ENCODE measurements at regions not wholly inside any gene's neighbourhood (a gene's known extent, or its start where the extent isn't known, plus 50 kb on each side); places are given as distances from the start of the nearest gene placed in this dataset.

- H3K4me3 Mint-ChIP-seq: no peak overlapping the region
- no peak overlapping the region for H3K27ac ChIP-seq (ENCODE audit: low read depth, low read length)
- ATAC-seq: no peak
Measured at GRCh38 chr5:71961786-71962185, 145.5 kb upstream of the MAP1B start.

GRCh38 chr5:71969460-71969859 is 137.8 kb upstream of the MAP1B start:
- intact Hi-C loops (cut with micrococcal nuclease): no loop called here
- Mint-ChIP-seq H3K27me3 (peaks cover 3 to 19% (median 18%) of the 10 kb centered on the region in 5 donors), H3K36me3 (no peaks in the 10 kb centered on the region), H3K4me3 (no peak overlapping the region), H3K4me1 (no peaks in the 10 kb centered on the region), H3K9me3 (peaks cover 0 to 6% (median 0%) of the 10 kb centered on the region in 11 donors), H3K27ac (no peak overlapping the region)
- DNase-seq (no peak), ATAC-seq (no peak)
- no peak overlapping the region for H3K27ac ChIP-seq (ENCODE audit: low read depth, low read length)
- H3K4me3 ChIP-seq (ENCODE audit: low read length): no peak overlapping the region
- ChIA-PET CTCF (no interaction called here), POLR2A (no interaction called here)
- H3K9me3 ChIP-seq (ENCODE audit: control insufficient read depth in 2 of 3, low read length in 3 of 3): no peaks in the 10 kb centered on the region
- no peaks in the 10 kb centered on the region for H3K27me3 ChIP-seq (ENCODE audit: control insufficient read depth in 2 of 2, insufficient read depth in 2 of 2, low read length in 2 of 2)
- H3K36me3 ChIP-seq (ENCODE audit: control insufficient read depth in 2 of 3, insufficient read depth in 3 of 3, low read length in 3 of 3): no peaks in the 10 kb centered on the region
- no peaks in the 10 kb centered on the region for H3K4me1 ChIP-seq (ENCODE audit: control insufficient read depth in 2 of 2, insufficient read depth in 2 of 2, low read length in 2 of 2)

More at GRCh38 chr5:71961786-71962185, 145.5 kb upstream of the MAP1B start:
- Mint-ChIP-seq H3K4me1 (no peaks in the 10 kb centered on the region), H3K27ac (no peak overlapping the region), H3K27me3 (peaks cover 0 to 12% (median 5%) of the 10 kb centered on the region in 5 donors), H3K36me3 (no peaks in the 10 kb centered on the region), H3K9me3 (peaks cover 0 to 8% (median 0%) of the 10 kb centered on the region in 11 donors)
- intact Hi-C loops (cut with micrococcal nuclease): no loop called here
- H3K27me3 ChIP-seq (ENCODE audit: control insufficient read depth in 2 of 2, insufficient read depth in 2 of 2, low read length in 2 of 2): no peaks in the 10 kb centered on the region
- CTCF ChIA-PET: no interaction called here
- DNase-seq: no peak
- no peaks in the 10 kb centered on the region for H3K36me3 ChIP-seq (ENCODE audit: control insufficient read depth in 2 of 3, insufficient read depth in 3 of 3, low read length in 3 of 3)
- POLR2A ChIA-PET: no interaction called here
- H3K4me1 ChIP-seq (ENCODE audit: control insufficient read depth in 2 of 2, insufficient read depth in 2 of 2, low read length in 2 of 2): no peaks in the 10 kb centered on the region
- no peak overlapping the region for H3K4me3 ChIP-seq (ENCODE audit: low read length)
- no peaks in the 10 kb centered on the region for H3K9me3 ChIP-seq (ENCODE audit: control insufficient read depth in 2 of 3, low read length in 3 of 3)

GRCh38 chr5:71971862-71972261 is 135.4 kb upstream of the MAP1B start:
- ChIA-PET POLR2A (no interaction called here), CTCF (no interaction called here)
- Mint-ChIP-seq H3K4me3 (no peak overlapping the region), H3K9me3 (peaks cover 0 to 6% (median 0%) of the 10 kb centered on the region in 11 donors), H3K4me1 (no peaks in the 10 kb centered on the region), H3K27ac (no peak overlapping the region), H3K27me3 (peaks cover 3 to 21% (median 15%) of the 10 kb centered on the region in 5 donors), H3K36me3 (no peaks in the 10 kb centered on the region)
- Histone ChIP-seq H3K36me3 (ENCODE audit: control insufficient read depth in 2 of 3, insufficient read depth in 3 of 3, low read length in 3 of 3) (no peaks in the 10 kb centered on the region), H3K4me1 (ENCODE audit: control insufficient read depth in 2 of 2, insufficient read depth in 2 of 2, low read length in 2 of 2) (no peaks in the 10 kb centered on the region), H3K4me3 (ENCODE audit: low read length) (no peak overlapping the region), H3K27ac (ENCODE audit: low read depth, low read length) (no peak overlapping the region), H3K9me3 (ENCODE audit: control insufficient read depth in 2 of 3, low read length in 3 of 3) (no peaks in the 10 kb centered on the region), H3K27me3 (ENCODE audit: control insufficient read depth in 2 of 2, insufficient read depth in 2 of 2, low read length in 2 of 2) (no peaks in the 10 kb centered on the region)
- no peak for ATAC-seq
- intact Hi-C loops (cut with micrococcal nuclease): no loop called here
- no peak for DNase-seq

GRCh38 chr5:71972777-71973473 is 134.3 kb upstream of the MAP1B start:
- no peak for ATAC-seq
- Mint-ChIP-seq H3K27ac (no peak overlapping the region), H3K9me3 (peaks cover 0 to 8% (median 0%) of the 10 kb centered on the region in 11 donors), H3K27me3 (peaks cover 3 to 21% (median 13%) of the 10 kb centered on the region in 5 donors), H3K4me1 (no peaks in the 10 kb centered on the region), H3K36me3 (no peaks in the 10 kb centered on the region), H3K4me3 (no peak overlapping the region)
- no peak for DNase-seq
- H3K27me3 ChIP-seq (ENCODE audit: control insufficient read depth in 2 of 2, insufficient read depth in 2 of 2, low read length in 2 of 2): no peaks in the 10 kb centered on the region
- intact Hi-C loops (cut with micrococcal nuclease): no loop called here
- no peaks in the 10 kb centered on the region for H3K36me3 ChIP-seq (ENCODE audit: control insufficient read depth in 2 of 3, insufficient read depth in 3 of 3, low read length in 3 of 3)
- no peaks in the 10 kb centered on the region for H3K4me1 ChIP-seq (ENCODE audit: control insufficient read depth in 2 of 2, insufficient read depth in 2 of 2, low read length in 2 of 2)
- H3K9me3 ChIP-seq (ENCODE audit: control insufficient read depth in 2 of 3, low read length in 3 of 3): no peaks in the 10 kb centered on the region
- no peak overlapping the region for H3K4me3 ChIP-seq (ENCODE audit: low read length)
- H3K27ac ChIP-seq (ENCODE audit: low read depth, low read length): no peak overlapping the region
- ChIA-PET CTCF (no interaction called here), POLR2A (no interaction called here)

- no peaks in the 10 kb centered on the region for H3K36me3 ChIP-seq (ENCODE audit: control insufficient read depth in 2 of 3, insufficient read depth in 3 of 3, low read length in 3 of 3)
- POLR2A ChIA-PET: no interaction called here
Measured at GRCh38 chr5:71973563-71973962, 133.7 kb upstream of the MAP1B start.

GRCh38 chr5:71974165-71974564 is 133.1 kb upstream of the MAP1B start:
- no peak overlapping the region for H3K27ac Mint-ChIP-seq
- no peaks in the 10 kb centered on the region for H3K4me1 ChIP-seq (ENCODE audit: control insufficient read depth in 2 of 2, insufficient read depth in 2 of 2, low read length in 2 of 2)
- ChIA-PET POLR2A (no interaction called here), CTCF (no interaction called here)
- no peak for ATAC-seq
- intact Hi-C loops (cut with micrococcal nuclease): no loop called here
- H3K9me3 Mint-ChIP-seq: peaks cover 0 to 8% (median 0%) of the 10 kb centered on the region in 11 donors
- no peaks in the 10 kb centered on the region for H3K4me1 Mint-ChIP-seq
- H3K4me3 Mint-ChIP-seq: no peak overlapping the region
- H3K36me3 Mint-ChIP-seq: no peaks in the 10 kb centered on the region
- no peak for DNase-seq
- peaks cover 3 to 12% (median 5%) of the 10 kb centered on the region in 5 donors for H3K27me3 Mint-ChIP-seq
- no peaks in the 10 kb centered on the region for H3K27me3 ChIP-seq (ENCODE audit: control insufficient read depth in 2 of 2, insufficient read depth in 2 of 2, low read length in 2 of 2)
- H3K36me3 ChIP-seq (ENCODE audit: control insufficient read depth in 2 of 3, insufficient read depth in 3 of 3, low read length in 3 of 3): no peaks in the 10 kb centered on the region
- no peak overlapping the region for H3K27ac ChIP-seq (ENCODE audit: low read depth, low read length)
- H3K9me3 ChIP-seq (ENCODE audit: control insufficient read depth in 2 of 3, low read length in 3 of 3): no peaks in the 10 kb centered on the region
- no peak overlapping the region for H3K4me3 ChIP-seq (ENCODE audit: low read length)

More at GRCh38 chr5:71973563-71973962, 133.7 kb upstream of the MAP1B start:
- H3K27me3 Mint-ChIP-seq: peaks cover 3 to 17% (median 11%) of the 10 kb centered on the region in 5 donors
- H3K9me3 ChIP-seq (ENCODE audit: control insufficient read depth in 2 of 3, low read length in 3 of 3): no peaks in the 10 kb centered on the region
- no peak overlapping the region for H3K27ac Mint-ChIP-seq
- no peak overlapping the region for H3K4me3 Mint-ChIP-seq
- H3K4me1 Mint-ChIP-seq: no peaks in the 10 kb centered on the region
- H3K36me3 Mint-ChIP-seq: no peaks in the 10 kb centered on the region
- intact Hi-C loops (cut with micrococcal nuclease): no loop called here
- H3K27ac ChIP-seq (ENCODE audit: low read depth, low read length): no peak overlapping the region
- DNase-seq: no peak
- CTCF ChIA-PET: no interaction called here
- H3K9me3 Mint-ChIP-seq: peaks cover 0 to 8% (median 0%) of the 10 kb centered on the region in 11 donors
- no peak overlapping the region for H3K4me3 ChIP-seq (ENCODE audit: low read length)
- ATAC-seq: no peak
- H3K27me3 ChIP-seq (ENCODE audit: control insufficient read depth in 2 of 2, insufficient read depth in 2 of 2, low read length in 2 of 2): no peaks in the 10 kb centered on the region
- no peaks in the 10 kb centered on the region for H3K4me1 ChIP-seq (ENCODE audit: control insufficient read depth in 2 of 2, insufficient read depth in 2 of 2, low read length in 2 of 2)

- no peak for DNase-seq
- Histone ChIP-seq H3K36me3 (ENCODE audit: control insufficient read depth in 2 of 3, insufficient read depth in 3 of 3, low read length in 3 of 3) (no peaks in the 10 kb centered on the region), H3K27ac (ENCODE audit: low read depth, low read length) (no peak overlapping the region), H3K4me3 (ENCODE audit: low read length) (no peak overlapping the region), H3K9me3 (ENCODE audit: control insufficient read depth in 2 of 3, low read length in 3 of 3) (no peaks in the 10 kb centered on the region), H3K4me1 (ENCODE audit: control insufficient read depth in 2 of 2, insufficient read depth in 2 of 2, low read length in 2 of 2) (no peaks in the 10 kb centered on the region), H3K27me3 (ENCODE audit: control insufficient read depth in 2 of 2, insufficient read depth in 2 of 2, low read length in 2 of 2) (no peaks in the 10 kb centered on the region)
- CTCF ChIA-PET: no interaction called here
- Mint-ChIP-seq H3K36me3 (no peaks in the 10 kb centered on the region), H3K4me3 (no peak overlapping the region), H3K27me3 (peaks cover under 1 to 12% (median 5%) of the 10 kb centered on the region in 5 donors), H3K4me1 (no peaks in the 10 kb centered on the region), H3K27ac (no peak overlapping the region), H3K9me3 (peaks cover 0 to 8% (median 0%) of the 10 kb centered on the region in 11 donors)
- no peak for ATAC-seq
- intact Hi-C loops (cut with micrococcal nuclease): no loop called here
- POLR2A ChIA-PET: no interaction called here
Measured at GRCh38 chr5:71974622-71975021, 132.7 kb upstream of the MAP1B start.

Measured in naive thymus-derived CD4-positive, alpha-beta T cell (primary cell).